Kidney (tissue), 13 donors: ENCODE measurements at regions not wholly inside any gene's neighbourhood (a gene's known extent, or its start where the extent isn't known, plus 50 kb on each side); places are given as distances from the start of the nearest gene placed in this dataset.
A peak's percentile ranks its signal among the peaks of the same experiment; 100 is the strongest.

Experiments used
- DNase-seq, 5 donors: peaks; one replicate each; pipeline ENCODE4 v3.0.0-alpha.2; 2013 to 2020
- FAIRE-seq: peaks from 2 replicates; lab custom pipeline; 2012; peaks lifted over from hg19 to GRCh38; lab: Jason Lieb, UNC
- H3K27ac ChIP-seq, 2 donors: one replicate each; pipeline ENCODE4 v1.7.0; 2013; ENCODE audit warnings: low read depth in 2 of 2, low read length in 2 of 2, inconsistent platforms in 1 of 2
- H3K27me3 ChIP-seq: one replicate; pipeline ENCODE4 v1.7.1; 2013; ENCODE audit warnings: low read length, inconsistent platforms; ENCODE audit not compliant: control insufficient read depth, insufficient read depth
- H3K36me3 ChIP-seq, 3 donors: one replicate each; pipeline versions ENCODE4 v1.7.0 to v1.7.1; 2013; ENCODE audit warnings: low read length in 3 of 3, control low read depth in 1 of 3, inconsistent platforms in 1 of 3; ENCODE audit not compliant: insufficient read depth in 3 of 3, control insufficient read depth in 2 of 3
- H3K4me1 ChIP-seq, 3 donors: one replicate each; pipeline versions ENCODE4 v1.7.0 to v1.7.1; 2013; ENCODE audit warnings: low read length in 3 of 3, inconsistent platforms in 1 of 3, low read depth in 1 of 3; ENCODE audit not compliant: control insufficient read depth in 2 of 3, insufficient read depth in 2 of 3
- H3K4me3 ChIP-seq, 3 donors: one replicate each; pipeline versions ENCODE4 v1.7.0 to v1.8.1; 2013; ENCODE audit warnings: low read length in 3 of 3, control low read depth in 1 of 3, inconsistent platforms in 1 of 3
- H3K9ac ChIP-seq, 3 donors: one replicate each; pipeline versions ENCODE4 v1.7.0 to v1.7.1; 2013; ENCODE audit warnings: low read length in 3 of 3, control low read depth in 1 of 3, inconsistent platforms in 1 of 3
- H3K9me3 ChIP-seq, 3 donors: one replicate each; pipeline versions ENCODE4 v1.7.0 to v1.7.1; 2013; ENCODE audit warnings: low read length in 3 of 3, control low read depth in 1 of 3, inconsistent platforms in 1 of 3; ENCODE audit not compliant: control insufficient read depth in 2 of 3, insufficient read depth in 1 of 3
- CTCF ChIP-seq: IDR thresholded peaks from 3 replicates; pipeline ENCODE4 v1.5.1; 2012; ENCODE audit warnings: mild to moderate bottlenecking, moderate library complexity, borderline replicate concordance; ENCODE audit not compliant: insufficient read depth; ENCODE audit errors: extremely low read depth
- intact Hi-C: fragments of 100-400 bp; cut with DNase I; formaldehyde crosslinking; loops from one replicate; pipeline ENCODE4 v1.11.1; 2022
- donor health status: control.
- donor health status: control.
- donor health status: control.
- donor health status: control.
- donor health status: control.
- donor health status: DM: yes; HTN: yes; CAD: no.
- donor health status: Normal renal cell carcinoma (clear cell type).

- intact Hi-C loops, result no loop called here
- no peaks in the 10 kb centered on the region for H3K36me3 ChIP-seq
- no peak for TF ChIP-seq CTCF
- no peaks in the 10 kb centered on the region for H3K4me1 ChIP-seq
- DNase-seq (no peak), FAIRE-seq (no peak)
- no peaks in the 10 kb centered on the region for H3K27me3 ChIP-seq
- H3K27ac ChIP-seq, result no peak overlapping the region
- no peaks in the 10 kb centered on the region for H3K9me3 ChIP-seq
- H3K9ac ChIP-seq, result no peak overlapping the region
- H3K4me3 ChIP-seq, result no peak overlapping the region
Observed at GRCh38 chr15:69836048-69836447, 261.7 kb downstream of the TLE3 start.

- Histone ChIP-seq H3K9me3 (no peaks in the 10 kb centered on the region), H3K4me3 (no peak overlapping the region), H3K27ac (no peak overlapping the region), H3K27me3 (no peaks in the 10 kb centered on the region), H3K9ac (no peak overlapping the region), H3K36me3 (no peaks in the 10 kb centered on the region), H3K4me1 (no peaks in the 10 kb centered on the region)
- DNase-seq (peak in 1 of 5 donors; percentile 36), FAIRE-seq (no peak)
- no peak for TF ChIP-seq CTCF
- intact Hi-C loops, result no loop called here
Observed at GRCh38 chr15:69836526-69837230, 261.0 kb downstream of the TLE3 start.

DNA sequence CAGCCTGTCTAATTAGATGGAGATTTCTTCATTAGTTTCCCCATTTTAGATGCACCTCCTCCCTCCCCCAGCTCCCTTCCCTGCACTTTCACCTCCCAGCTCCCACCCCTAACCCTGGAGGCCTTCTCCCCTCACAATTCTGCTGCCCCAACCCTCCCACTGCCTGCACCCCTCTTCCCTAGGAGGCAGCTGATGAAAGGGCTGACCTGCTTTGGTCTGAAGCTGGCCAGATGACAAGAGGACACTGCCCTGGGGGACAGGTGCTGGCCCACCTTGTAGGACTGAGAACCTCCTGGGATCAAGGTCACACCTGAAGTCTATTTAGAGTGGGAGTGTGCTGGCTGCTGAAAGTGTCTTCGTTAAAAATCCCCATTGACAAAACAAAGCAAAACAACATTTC, 259.4 kb downstream of the TLE3 start:
- DNase-seq, result peak in 1 of 5 donors; percentile 31
- Histone ChIP-seq H3K9ac (no peak overlapping the region), H3K27me3 (no peaks in the 10 kb centered on the region), H3K4me3 (no peak overlapping the region), H3K4me1 (no peaks in the 10 kb centered on the region), H3K9me3 (no peaks in the 10 kb centered on the region), H3K36me3 (no peaks in the 10 kb centered on the region), H3K27ac (no peak overlapping the region)
- FAIRE-seq, result no peak
- intact Hi-C loops, result no loop called here
- no peak for TF ChIP-seq CTCF

DNA sequence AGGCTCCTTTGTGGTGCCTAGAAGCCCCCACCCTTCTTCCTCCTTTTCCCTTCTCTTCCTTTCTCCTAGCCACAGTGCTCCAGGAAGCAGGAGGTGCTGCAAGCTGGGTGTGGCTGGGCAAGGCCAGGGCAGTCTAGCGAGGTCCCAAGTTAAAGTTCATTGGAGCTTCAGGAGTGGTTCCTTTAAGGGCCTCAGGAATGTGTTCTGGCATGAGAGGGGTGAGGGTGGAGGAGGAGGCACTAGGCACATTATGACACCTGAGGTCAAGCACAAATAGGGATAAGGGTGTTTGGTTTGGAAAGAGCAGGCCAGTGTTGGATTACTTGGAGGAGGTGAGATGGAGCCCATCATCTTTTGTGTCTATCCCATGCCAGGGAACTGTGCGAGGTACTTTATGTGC, 258.7 kb downstream of the TLE3 start:
- TF ChIP-seq CTCF, result no peak
- Histone ChIP-seq H3K4me1 (no peaks in the 10 kb centered on the region), H3K36me3 (no peaks in the 10 kb centered on the region), H3K9ac (no peak overlapping the region), H3K4me3 (no peak overlapping the region), H3K27me3 (no peaks in the 10 kb centered on the region), H3K9me3 (no peaks in the 10 kb centered on the region), H3K27ac (no peak overlapping the region)
- intact Hi-C loops, result no loop called here
- FAIRE-seq (no peak), DNase-seq (no peak)
